ENCODE measurements at regions not wholly inside any gene's neighbourhood (a gene's known extent, or its start where the extent isn't known, plus 50 kb on each side); places are given as distances from the start of the nearest gene placed in this dataset.
A peak's percentile ranks its signal among the peaks of the same experiment; 100 is the strongest.
"Not testable (repeated sequence)": the region's sequence is repeated elsewhere in the genome, so short reads cannot be mapped to it uniquely, and the experiment has no call there.

DNA sequence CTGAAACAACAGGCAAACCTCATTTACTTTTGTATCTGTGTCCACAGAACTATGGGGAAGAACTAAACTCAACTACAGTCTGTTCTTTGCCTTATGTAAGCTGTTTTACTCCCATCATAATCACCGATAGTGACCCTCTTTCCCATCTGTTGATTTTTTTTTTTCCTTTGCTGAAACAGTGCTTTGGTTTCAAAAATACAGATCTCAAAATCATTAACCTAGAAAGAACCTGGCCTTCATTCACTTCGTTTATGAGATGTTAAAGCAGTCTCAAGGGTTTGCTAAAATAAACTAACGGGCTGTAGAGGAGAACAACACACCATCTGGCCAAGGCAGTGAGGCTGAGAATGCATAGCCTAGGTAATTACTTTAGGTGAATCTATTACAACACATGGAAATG, 706.6 kb upstream of the ZNF608 start:
- DNase-seq, result no peak

DNA sequence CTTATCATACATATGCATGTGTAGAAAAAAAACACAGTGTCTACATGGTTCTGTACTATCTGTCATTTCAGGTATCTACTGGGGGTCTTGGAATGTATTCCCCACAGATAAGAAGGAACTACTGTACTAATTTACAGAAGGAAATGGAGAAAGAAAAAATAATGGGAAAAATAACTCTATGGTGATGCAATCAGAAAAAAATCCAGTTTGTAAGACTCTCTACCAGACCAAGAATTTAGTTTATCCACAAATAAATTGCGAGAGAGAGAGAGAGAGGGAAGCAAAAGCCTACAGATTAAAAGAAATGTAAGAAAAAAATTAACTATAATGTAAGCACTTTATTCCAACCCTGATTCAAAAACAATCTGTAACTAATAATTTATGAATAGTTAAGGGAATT, 708.6 kb upstream of the ZNF608 start:
- no peak for DNase-seq

DNA sequence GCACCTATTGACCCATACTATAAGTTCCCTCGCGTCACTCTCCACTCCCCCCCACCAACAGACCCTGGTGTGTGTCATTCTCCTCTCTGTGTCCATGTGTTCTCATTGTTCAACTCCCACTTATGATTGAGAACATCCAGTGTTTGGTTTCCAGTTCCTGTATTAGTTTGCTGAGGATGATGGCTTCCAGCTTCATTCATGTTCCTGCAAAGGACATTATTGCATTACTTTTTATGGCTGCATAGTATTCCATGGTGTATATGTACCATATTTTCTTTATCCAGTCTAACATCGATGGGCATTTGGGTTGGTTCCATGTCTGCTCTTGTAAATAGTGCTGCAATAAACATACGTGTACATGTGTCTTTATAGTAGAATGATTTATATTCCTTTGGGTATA, 709.6 kb upstream of the ZNF608 start:
- DNase-seq, result not testable (repeated sequence)

DNA sequence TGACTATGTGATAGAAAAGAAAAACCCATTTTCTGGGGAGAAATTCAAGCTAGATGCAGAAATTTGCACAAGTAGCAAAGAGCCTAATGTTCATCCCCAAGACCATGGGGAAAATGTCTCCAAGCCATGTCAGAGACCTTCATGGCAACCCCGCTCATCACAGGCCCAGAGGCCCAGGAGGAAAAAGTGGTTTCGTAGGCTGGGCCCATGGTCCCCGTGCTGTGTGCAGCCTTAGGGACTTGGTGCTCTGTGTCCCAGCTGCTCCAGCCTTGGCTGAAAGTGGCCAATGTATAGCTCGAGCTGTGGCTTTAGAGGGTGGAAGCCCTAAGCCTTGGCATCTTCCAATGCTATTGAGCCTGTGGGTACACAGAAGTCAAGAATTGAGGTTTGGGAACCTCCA, 711.2 kb upstream of the ZNF608 start:
- DNase-seq, result no peak

DNA sequence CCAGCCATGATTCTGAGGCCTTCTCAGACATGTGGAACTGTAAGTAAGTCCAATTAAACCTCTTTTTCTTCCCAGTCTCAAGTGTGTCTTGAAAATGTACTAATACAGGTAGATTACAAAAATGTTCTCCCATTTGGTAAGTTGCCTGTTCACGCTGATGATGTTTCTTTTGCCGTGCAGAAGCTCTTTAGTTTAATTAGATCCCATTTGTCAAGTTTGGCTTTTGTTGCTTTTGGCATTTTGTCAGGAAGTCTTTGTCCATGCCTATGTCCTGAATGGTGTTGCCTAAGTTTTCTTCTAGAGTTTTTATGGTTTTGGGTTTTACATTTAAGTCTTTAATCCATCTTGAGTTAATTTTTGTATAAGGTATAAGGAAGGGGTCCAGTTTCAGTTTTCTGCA, 712.5 kb upstream of the ZNF608 start:
- DNase-seq, result not testable (repeated sequence)

DNA sequence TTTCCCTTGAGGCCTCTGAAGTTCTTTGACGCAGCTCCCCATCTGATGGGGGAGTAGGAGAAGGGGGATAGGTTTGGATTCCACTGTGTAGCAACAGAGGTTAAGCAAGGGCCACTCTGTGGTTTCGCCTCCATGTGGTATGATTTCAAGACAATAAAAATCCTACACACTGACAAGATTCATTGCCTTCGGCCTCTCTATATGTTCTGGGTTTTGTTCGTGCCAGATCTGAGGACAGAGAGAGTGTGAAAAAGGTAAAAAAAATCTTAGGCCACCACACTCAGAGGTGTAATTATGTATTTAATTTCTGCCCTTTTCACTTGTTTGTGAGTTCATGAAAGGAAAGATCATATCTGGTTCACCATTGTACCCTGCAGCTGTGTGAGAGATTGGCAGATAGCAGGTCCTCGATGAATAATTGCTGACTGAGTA, 715.2 kb upstream of the ZNF608 start:
- no peak for DNase-seq

DNA sequence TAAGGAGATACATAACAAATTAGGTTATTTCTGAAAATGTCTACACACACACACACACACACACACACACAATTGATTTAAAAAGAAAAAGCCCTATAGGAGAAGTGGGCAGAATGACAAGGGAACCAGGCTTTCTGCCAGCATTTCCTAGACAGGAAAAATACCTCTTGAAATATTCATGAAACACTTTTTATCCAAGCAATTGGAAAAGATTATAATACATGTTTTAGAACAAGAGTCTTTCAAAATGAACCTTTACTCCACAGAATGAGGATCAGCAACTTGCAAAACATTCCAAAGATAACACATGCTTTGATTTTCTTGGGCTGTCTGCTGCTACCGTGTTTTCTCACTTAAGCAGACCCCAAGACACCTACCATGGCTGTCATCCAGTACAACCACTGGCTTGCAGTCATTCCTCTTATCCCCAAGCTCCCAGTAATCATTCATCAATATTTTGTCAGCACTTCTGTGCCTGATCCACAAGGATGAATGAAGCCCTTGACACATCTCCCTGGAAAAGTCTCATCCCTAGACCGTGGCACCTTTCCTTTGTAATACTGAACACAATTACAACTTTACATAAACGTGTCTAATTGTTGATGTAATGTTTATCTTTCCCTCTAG, 717.1 kb upstream of the ZNF608 start:
- DNase-seq, result no peak

DNA sequence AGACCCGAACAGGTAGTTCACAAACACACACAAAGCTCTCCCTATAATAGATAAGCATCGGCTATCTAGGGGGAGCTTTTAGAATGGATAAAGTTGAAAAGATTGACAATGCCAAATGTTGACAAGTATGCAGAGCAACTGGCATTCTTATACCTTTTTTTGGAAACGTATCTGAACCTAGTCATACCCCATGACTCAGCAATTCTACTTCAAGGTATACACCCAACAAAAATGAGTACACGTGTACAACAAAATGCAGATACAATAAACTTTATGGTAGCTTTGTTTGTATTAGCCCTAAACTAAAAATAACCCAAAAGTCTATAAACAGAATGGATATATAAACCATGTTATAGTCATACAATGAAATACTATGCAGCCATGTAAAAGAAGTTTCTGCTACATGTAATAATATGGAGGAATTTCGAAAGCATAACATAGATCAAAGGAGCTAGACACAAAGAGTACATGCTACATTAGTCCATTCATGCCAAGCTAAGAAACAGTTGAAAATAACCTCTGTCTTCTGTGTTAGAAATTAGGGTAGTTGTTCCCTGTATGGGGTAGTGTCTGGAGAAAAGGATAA, 718.5 kb upstream of the ZNF608 start:
- no peak for DNase-seq

DNA sequence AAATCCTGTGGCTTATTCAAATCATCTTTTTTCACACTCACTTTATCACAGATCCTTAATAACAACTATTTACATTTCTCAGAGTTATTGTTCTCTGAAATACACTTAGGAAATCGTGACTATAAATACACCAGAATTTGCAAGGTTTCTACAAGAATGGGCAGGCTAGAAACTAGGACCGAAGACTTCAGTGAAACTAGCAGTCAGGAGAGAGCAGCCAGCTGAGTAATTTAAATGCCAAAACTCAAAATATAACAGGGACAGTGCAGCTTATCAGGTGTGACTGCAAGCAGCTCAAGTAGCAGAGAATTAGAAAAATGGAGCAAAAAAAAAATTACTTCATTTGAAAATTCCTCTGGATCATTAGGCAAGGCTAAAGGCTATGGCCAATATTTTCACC, 719.3 kb upstream of the ZNF608 start:
- no peak for DNase-seq

DNA sequence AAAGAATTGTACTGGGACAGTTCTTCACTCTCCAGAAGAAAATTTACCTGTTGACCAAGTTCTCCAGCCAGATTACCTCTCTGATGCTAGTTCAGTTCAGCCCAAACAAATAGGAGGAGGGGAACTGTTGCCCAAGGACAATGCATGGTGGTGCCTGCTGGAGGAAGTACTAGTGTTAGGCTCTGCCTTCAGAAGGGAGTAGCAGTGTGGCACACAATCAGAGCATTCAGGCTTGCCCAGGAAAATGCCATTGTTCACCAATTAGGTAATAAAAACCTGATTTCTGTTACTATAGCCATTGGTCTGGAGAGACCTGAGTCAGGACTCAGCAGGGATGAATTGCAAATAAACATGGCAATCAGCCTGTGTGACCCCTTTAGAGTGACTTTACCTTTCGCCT, 720.8 kb upstream of the ZNF608 start:
- DNase-seq, result no peak

DNA sequence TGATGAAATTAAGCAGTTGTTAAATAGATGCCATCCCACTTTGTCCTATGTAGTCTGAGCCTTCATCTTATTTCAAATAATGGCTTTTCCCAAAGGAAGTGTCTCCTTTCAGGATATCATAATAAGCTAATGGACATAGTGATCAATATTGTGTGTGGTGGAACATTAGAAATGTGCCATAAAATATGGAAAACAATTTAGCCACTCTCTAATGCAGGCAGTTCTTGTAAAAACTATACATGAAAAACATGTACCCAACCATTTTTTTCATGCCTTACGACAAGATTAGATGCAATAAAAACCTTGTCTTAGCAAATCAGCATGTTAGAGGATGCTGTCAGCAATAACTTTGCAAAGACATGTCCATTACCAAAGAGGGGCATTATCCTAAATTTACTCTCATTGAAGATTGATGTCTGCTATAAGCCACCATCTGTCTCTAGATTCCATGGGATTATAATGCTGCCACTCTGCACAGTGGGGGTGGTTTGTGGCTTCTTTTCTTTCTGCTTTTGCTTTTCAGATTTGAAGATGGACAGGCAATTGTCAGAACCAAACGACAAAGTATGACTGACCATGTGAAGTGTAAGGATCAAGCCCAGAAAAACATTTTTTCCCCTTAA, 724.0 kb upstream of the ZNF608 start:
- no peak for DNase-seq

DNA sequence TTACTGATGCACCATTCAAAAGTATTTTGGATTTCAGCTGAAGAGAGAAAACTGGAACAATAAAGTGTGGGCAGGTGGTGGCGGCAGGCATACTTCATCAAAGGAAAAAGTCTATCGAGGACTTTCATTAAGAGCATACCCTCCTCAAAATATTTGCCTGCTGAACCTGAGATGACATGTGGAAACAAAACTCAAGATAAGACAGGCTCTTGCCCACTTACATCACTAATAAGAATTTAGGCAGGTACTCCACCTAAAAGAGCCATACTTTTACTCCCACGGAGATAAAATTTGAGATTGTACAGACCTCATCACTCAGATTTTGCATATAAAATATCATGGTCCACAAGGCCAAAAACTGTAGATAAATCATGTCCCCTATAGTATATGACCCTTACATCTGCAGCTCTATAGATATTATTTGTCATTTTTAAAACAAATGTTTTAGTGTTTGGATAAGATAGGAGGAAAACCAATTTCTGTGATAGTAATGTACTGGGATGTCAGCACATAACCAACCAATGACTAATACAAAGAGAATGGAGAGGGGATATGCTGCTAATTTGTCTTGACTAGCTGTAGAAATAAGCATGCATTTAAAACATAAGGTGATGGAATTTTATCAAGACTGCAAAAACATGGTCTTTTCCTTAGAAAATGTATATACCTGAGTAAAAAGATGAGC, 730.6 kb upstream of the ZNF608 start:
- no peak for DNase-seq

DNA sequence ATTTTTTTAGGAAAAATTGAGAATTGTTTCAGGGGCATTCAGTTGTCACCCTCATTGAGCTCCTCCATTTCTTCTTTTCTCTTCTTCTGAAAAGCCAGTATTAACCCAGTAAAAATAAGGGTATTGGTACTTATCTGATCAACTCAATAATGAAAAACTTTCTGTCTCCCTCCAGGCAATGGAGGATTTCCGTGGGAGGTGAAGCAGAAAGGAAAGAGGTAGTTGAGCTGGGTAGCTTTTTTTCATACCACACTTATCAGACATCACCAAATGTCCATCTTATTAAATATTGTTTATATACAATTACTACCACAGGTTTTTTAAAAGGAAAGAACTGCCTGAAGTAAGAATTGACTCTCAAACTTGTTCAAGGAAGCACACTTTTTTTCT, 731.1 kb upstream of the ZNF608 start:
- no peak for DNase-seq

DNA sequence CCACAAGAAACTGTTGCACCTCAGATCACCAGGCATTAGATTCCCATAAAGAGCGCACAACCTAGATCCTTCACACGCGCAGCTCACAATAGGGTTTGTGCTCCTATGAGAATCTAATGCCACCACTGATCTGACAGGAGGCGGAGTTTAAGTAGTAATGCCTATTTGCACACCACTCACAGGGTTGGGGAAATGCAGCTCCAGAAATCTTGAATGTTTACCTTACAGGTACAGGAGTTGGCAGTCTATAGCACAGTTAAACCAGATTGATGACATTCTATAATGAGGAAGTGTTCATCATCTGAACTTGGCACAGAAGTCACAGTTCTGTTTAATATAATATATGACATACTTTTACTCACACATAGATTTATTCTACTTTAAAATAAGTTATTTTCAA, 732.2 kb upstream of the ZNF608 start:
- no peak for DNase-seq

DNA sequence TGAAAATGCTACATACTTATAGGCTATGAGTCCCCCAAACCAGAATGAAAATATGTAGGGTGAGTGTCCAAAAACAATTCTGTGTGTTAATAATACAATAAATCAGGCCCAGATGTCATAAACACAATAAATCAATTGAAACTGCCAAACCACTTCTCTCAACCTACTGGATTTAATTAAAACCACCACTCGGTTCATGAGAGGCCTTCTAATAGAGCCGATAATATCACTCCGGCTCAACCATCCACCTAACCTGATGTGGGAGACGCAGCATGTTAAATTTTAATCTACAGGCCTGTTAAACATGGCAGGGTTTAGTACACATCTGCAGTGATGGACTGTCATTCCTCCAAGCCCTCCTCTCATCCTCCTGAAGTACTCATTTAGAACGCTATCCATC, 734.5 kb upstream of the ZNF608 start:
- DNase-seq, result no peak

DNA sequence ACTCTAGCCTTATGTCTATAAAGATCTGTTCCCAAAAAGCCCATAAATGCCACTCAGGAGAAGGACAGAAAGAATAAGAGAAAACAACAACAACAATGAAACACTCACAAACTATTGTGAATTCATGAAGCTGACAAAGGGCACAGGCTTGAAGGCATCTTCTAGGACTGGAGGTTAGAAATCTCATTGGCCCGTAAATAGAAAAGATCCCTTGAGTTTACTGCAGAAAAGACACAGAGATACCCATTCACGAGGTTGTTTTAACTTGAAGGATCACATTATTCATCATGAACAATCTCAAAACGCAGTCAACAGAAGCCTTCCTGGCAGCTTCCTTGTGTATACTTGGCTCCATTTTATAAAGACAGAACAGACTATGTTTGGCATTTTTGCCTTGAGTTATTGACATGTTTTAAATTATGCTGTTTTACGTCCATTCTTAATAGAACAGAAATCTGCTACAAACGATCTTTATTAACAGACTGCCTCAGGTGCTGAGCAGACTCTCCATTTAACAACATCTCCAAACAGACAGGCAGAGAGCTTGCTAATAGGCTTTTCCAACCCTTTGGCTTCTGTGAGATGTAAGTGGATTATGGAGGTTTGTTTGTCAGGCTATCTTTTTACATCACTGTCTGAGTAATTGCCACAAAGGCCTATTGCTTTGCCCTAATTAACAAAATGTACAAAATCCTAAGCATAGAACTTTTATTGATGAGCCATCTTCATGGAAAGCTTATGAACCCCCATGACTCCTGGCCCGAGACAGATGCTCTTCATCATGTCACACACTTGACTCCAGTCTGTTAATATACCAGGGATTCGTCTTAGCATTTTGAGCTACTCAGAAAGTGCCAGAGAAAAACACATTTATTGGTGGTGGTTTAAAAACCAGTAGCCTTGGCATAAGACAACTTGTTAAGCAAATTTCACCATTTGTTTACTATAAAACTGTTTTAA, 735.3 kb upstream of the ZNF608 start:
- DNase-seq, result no peak

DNA sequence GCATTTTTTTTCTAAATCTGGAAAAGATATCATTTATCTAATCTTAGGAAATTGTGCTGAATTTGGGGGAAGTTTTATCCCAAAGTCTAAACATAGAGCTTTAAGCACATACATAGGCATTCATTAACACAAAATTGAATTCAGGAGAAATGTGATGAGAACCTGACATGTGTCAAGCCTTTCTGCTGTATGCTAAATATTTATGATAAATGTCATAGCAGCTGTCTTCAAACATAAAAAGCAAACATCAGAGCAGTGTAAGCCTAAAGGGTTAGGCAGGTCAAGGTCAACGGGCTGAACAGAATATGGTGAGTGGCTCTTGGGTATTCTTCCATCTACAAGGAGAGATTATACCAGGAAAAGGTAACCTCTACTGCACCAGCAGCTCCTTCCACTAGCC, 737.2 kb upstream of the ZNF608 start:
- DNase-seq, result no peak

DNA sequence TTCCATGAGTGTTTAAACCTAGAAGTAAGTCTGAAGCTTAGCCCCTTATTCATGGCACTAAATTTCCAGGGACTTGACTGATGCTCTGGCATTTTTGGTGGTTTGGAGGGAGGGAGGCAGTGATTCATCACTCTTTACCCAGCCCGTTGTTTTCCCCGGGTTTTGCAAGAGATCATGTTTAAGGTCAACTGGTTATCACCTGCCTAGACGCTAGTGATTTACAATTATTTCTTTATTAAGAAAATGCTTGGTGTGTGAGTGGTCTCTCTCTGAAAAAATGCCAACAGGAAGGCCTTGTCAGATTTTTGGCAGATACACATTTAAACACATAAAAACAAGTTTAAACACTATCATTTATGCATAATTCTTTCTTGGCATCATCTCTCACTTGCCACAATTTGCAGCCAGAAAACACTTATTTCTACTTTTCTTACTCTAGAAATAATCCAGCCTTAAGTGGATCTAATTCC, 737.9 kb upstream of the ZNF608 start:
- peak; percentile 45 for DNase-seq

DNA sequence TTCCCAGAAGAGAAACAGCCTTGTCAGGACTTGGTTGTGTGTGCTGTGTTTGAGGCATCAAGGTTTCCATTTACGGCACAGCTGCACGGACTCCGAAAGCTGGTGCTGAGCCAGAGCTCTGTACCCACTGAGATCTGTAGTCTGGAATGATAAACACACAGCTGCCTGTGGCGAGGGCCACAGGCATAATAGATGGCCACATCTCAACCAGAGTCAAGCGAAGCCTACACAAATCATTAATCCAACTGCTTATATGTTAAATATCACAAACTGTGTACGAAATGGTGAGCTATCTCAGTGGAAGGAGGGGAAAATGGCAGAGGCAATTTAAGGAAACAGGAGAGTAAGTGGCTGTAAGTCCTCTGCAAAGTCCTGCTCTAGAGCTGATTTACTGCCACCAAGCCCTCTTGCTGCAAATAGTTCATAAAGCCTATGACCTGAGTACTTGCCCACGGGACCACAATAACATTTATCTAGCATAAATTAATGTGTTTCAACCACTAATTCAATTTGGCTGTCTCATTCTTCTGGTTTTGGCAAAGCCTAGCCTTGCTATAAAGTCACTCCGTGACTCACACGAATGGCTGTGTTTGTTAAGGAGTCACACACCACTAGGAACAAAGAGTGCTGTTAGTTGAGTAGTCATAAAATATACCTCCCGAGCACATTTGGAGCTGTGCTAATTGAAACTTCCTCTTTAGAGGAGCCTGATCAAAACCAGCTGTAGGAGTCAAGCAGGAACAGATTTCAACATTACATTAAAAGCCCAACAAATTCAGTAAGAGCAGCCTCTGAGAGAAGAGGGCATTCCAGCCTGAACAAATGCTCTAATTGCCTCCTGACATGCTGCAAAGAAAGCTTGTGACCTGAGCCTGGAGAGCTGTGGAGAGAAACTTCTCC, 738.6 kb upstream of the ZNF608 start:
- peak; percentile 92 for DNase-seq

DNA sequence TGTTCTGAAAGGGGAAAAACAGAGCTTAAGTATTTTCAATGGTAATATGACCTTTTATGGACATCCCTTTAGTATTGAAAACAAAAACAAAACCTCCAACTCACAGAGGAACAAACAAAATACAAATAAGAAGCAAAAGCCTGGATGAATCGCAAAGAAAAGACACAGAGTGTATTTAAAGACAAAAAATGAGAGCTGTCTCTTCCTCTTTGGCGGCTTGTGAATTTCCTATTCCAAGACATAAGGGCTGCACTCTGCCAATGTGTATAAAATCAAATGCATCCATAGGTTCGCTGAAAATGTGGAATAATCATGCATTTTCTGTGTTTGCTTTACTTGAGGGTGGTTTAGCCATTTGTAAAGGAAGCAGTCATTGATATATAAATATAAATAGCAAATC, 739.3 kb upstream of the ZNF608 start:
- no peak for DNase-seq

DNA sequence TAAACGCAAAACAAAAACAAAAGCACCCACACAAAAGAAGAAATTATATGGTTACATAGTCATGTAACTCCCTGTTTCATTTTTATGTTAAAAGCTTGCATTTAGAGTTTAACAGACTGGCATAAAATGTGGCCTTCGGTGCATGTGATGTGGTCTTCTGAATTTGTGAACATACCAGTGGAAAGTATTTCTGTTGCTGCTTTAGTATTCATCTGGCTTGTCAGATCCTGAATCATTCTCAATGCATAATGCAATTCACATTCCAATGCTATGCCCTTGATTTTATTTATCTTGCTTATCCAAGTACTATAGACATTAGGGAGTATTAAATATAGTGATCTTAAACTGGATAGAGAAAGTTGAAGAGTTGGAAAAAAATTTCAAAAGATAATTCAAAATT, 740.2 kb upstream of the ZNF608 start:
- no peak for DNase-seq

DNA sequence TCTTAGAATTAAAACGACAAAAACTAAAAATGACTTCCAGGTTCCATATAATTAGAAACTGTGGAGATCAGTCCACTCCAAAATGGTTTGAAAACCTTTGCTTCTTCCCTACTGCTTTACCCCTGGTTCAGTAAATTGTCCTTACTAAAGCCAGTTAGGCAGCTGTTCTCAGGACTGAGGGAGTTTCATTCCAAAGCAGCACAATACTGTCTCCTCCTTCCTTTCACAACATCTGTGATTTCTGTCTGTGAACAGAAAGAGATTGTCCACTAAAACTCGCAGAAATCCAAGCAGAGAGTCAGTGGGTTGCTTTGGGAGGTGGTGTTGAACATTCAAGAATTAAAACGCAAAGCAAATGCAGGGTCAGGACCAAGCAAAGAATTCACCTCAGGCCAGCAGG, 740.8 kb upstream of the ZNF608 start:
- no peak for DNase-seq

All from DMS79 (cell line).